Loucy (cell line): ENCODE measurements at regions not wholly inside any gene's neighbourhood (a gene's known extent, or its start where the extent isn't known, plus 50 kb on each side); places are given as distances from the start of the nearest gene placed in this dataset.

Experiments
- EZH2phosphoT487 ChIP-seq: fragments of 200-600 bp; IDR thresholded peaks from 2 replicates; pipeline ENCODE4 v1.6.1; 2018; ENCODE audit warnings: antibody characterized with exemption, mild to moderate bottlenecking, moderate library complexity, borderline replicate concordance
- TF ChIP-seq, protein P1 (sequence below): fragments of 200-600 bp; sonication (generic); conservative IDR thresholded peaks from 2 replicates; pipeline ENCODE4 v1.5.1; 2014; ENCODE audit warnings: mild to moderate bottlenecking, antibody characterized with exemption, low read length

DNA sequence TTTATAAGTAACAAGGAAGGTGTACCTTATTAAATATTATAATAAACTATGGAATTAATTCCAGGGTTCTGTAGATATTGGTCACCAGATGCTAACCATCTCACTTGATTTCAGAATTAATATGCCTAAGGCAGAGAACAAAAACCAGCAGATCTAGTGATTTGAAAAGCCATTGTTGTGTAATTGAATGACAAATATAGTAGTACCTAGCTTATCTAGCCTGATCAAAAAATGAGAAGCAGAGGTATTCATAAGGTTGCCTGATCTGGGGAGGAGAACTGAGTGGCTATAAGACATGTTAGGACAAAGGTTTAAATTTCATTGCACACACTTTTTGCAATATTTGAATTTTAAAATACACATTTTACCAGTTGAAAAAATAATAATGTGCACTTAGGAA lies 132.0 kb upstream of the UBE2E3 start:
- TF ChIP-seq, protein P1, sequence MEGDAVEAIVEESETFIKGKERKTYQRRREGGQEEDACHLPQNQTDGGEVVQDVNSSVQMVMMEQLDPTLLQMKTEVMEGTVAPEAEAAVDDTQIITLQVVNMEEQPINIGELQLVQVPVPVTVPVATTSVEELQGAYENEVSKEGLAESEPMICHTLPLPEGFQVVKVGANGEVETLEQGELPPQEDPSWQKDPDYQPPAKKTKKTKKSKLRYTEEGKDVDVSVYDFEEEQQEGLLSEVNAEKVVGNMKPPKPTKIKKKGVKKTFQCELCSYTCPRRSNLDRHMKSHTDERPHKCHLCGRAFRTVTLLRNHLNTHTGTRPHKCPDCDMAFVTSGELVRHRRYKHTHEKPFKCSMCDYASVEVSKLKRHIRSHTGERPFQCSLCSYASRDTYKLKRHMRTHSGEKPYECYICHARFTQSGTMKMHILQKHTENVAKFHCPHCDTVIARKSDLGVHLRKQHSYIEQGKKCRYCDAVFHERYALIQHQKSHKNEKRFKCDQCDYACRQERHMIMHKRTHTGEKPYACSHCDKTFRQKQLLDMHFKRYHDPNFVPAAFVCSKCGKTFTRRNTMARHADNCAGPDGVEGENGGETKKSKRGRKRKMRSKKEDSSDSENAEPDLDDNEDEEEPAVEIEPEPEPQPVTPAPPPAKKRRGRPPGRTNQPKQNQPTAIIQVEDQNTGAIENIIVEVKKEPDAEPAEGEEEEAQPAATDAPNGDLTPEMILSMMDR: no peak
- TF ChIP-seq EZH2phosphoT487: no peak
